Dedifferentiated amniotic fluid mesenchymal stem cell (primary cell): ENCODE measurements at regions not wholly inside any gene's neighbourhood (a gene's known extent, or its start where the extent isn't known, plus 50 kb on each side); places are given as distances from the start of the nearest gene placed in this dataset.

Experiments used
- DNase-seq: peaks from one replicate; pipeline ENCODE4 v3.0.0-alpha.2; 2016; ENCODE audit errors: extremely low spot score

GRCh38 chr6:132244744-132245143, 156.5 kb downstream of the MOXD1 start:
- DNase-seq = no peak

GRCh38 chr6:132236744-132237143, 164.5 kb downstream of the MOXD1 start:
- DNase-seq = no peak

DNA sequence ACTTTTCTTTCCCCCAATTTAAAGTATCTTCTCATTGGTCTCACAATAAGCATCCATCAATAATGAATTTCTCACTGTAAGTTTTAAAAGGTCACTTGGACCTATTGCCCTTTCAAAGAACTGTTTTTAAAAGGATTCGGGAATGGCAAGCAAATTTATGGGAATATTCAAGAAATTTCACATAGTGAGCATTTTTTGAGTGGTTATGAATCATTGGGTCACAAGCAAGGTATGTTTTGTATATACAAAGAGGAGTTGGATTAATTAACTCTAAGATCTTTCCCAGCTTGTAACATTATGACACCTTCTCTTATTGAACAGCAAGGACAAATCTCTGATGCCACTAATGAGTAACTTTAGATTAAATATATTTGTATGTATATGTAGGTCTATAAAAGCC, 165.0 kb downstream of the MOXD1 start:
- no peak for DNase-seq

DNA sequence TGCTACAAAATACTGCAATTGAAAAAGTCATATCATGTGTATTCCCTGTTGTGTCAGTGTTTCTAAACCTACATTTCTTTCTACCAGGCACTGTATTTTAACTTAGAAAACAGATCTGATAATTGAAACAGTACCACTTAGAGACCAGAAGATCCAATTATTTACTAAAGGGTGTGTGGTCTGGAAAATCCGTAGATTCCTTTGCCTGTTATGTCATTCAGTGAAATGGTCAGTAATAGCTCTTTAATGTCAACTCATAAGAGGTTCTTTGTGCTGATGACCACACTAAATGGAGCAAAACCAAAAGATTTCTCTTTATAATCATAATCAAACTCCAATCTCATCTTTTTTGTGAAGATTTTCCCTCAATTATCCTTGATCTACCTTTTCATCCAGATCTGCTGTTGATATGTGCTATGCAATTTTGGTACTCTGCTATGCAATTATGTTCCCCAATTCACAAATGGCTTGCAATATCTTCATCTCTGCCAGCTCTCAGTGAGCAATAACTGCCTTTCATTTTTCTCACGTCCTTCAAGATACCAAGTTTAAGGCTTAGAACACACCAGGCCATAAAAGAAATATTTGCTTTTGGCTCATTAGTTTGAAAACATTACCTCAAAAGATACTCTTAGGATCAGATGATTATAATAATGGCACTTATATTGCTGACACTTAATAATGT, 165.5 kb downstream of the MOXD1 start:
- no peak for DNase-seq

- DNase-seq = no peak
These were observed 166.9 kb downstream of the MOXD1 start for GRCh38 chr6:132234356-132234755.

- DNase-seq = no peak
These were observed 170.0 kb downstream of the MOXD1 start for GRCh38 chr6:132231121-132231884.

GRCh38 chr6:132228894-132229293, 172.4 kb downstream of the MOXD1 start:
- no peak for DNase-seq

- DNase-seq = peak; percentile 85
These were observed 173.4 kb downstream of the MOXD1 start for GRCh38 chr6:132227904-132228303.

DNA sequence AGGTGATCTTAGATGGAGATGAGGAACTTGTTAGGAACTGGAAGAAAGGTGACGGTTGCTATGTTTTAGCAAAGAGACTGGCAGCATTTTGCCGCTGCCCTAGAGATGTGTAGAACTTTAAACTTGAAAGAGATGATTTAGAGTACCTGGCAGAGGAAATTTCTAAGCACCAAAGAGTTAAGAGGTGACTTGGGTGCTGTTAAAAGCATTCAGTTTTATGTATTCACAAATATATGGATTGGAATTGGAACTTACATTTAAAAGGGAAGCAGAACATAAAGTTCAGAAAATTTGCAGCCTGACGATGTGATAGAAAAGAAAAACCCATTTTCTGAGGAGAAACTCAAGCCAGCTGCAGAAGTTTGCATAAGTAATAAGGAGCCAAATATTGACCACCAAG, 176.3 kb downstream of the MOXD1 start:
- no peak for DNase-seq

DNA sequence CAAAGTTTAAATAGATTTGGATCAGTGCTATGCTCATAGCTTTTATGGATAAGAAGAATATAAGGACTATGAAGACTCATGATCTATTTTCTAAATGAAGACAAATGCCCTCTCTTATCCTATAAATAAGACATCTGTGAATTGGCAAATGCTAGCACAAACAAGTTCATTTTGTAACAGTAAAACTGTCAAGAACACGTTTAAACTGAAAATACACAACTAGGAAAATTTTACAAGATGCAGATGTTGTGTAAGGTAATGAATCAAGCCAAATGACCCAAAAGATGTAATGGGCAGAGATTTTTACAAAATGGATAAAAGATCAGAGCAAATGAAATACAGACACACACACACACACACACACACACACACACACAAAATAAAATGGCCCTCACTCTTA, 180.5 kb downstream of the MOXD1 start:
- DNase-seq = no peak

- DNase-seq = no peak
These were observed 181.4 kb downstream of the MOXD1 start for GRCh38 chr6:132219901-132220300.

DNA sequence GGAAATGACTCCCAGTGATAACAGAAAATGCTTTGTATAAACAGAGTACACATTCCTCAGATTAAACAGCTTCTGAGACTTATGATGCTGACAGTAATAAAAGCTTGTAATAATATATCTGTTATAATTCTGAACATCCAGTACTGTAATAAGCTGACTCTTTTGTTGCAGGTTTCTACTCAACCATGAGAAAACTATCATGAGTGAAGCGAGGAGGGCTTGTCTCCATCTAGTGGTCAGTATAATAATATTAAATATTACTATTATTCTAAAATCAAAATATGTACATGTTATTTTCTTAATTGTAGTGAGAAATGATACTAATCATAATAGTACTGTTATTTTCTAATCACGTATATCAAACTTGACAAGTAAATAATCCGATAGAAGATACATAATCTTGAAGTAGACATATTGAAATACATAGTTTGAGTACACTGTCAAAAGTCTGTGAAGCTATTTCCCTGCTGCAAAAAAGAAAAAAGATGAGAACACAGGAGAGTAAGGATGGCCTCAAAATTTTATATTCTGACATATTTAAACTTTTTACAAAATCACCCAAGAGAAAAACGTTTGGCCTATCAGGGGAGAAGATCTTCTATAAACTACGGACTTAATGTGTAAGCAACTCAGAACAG, 183.1 kb downstream of the MOXD1 start:
- peak; percentile 71 for DNase-seq

- no peak for DNase-seq
These were observed 185.5 kb downstream of the MOXD1 start for GRCh38 chr6:132215805-132216204.

GRCh38 chr6:132214716-132215115, 186.6 kb downstream of the MOXD1 start:
- no peak for DNase-seq

- DNase-seq = no peak
These were observed 187.5 kb downstream of the MOXD1 start for GRCh38 chr6:132213732-132214131.

GRCh38 chr6:132213191-132213590, 188.1 kb downstream of the MOXD1 start:
- no peak for DNase-seq

GRCh38 chr6:132210886-132211563, 190.2 kb downstream of the MOXD1 start:
- no peak for DNase-seq

DNA sequence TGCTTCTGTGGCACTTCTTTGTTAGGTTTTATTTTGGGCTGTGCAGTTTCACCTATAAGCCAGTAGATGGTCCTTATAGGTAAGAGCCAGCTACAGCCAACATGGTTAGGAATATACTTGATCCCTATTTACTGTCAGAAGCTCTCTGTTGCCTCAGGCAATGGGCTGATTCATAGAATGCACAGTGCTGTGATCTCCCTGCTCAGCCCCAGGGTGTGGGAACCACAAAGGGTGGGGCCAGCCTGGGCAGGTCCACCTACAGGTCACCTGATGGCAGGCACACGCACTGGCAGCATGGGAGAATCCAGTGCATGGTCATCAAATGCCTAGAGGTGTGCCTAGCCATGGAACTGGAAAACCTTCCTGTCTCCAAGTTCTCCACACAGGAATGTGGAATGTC, 191.9 kb downstream of the MOXD1 start:
- DNase-seq = no peak

- DNase-seq = no peak
These were observed 193.3 kb downstream of the MOXD1 start for GRCh38 chr6:132207991-132208390.

DNA sequence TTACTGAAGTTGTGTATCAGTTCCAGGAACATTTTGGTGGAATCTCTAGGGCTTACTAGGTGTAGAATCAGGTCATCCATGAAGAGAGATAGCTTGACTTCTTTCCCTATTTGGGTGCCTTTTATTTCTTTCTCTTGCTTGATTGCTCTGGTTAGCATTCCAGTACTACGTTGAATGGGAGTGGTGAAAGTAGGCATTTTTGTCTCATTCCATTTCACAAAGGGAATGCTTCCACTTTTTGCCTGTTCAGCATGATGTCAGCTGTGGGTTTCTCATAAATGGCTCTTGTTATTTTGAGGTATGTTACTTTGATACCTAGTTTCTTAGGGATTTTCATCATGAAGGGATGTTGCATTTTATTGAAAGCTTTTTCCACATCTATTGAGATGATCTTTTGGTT, 195.3 kb downstream of the MOXD1 start:
- no peak for DNase-seq

DNA sequence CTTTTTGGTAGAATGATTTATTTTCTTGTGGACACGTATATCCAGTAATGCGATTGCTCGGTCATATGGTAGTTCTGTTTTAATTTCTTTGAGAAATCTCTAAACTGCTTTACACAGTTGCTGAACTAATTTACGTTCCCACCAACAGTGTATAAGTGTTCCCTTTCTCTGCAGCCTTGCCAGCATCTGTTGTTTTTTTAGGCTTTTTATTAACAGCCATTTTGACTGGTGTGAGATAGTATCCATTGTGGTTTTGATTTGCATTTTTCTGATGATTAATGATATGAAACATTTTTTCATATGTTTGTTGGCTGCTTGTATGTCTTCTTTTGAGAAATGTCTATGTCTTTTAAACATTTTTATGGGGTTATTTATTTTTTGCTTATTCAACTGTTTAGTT, 196.7 kb downstream of the MOXD1 start:
- no peak for DNase-seq

GRCh38 chr6:132202574-132202973, 198.7 kb downstream of the MOXD1 start:
- peak; percentile 80 for DNase-seq
